Liver (tissue), 8 donors: ENCODE measurements at regions not wholly inside any gene's neighbourhood (a gene's known extent, or its start where the extent isn't known, plus 50 kb on each side); places are given as distances from the start of the nearest gene placed in this dataset.

Source experiments
- DNase-seq: peaks from one replicate; pipeline ENCODE4 v3.0.0-alpha.2; 2017; ENCODE audit warnings: low spot score
- H3K27ac ChIP-seq, 2 donors: one replicate each; pipeline ENCODE4 v1.7.0; 2013; ENCODE audit warnings: inconsistent platforms in 2 of 2, low read length in 2 of 2, control low read depth in 1 of 2, low read depth in 1 of 2, mild to moderate bottlenecking in 1 of 2
- H3K27me3 ChIP-seq, 4 donors: one replicate each; pipeline versions ENCODE4 v1.6.1 to v1.7.0; 2013; ENCODE audit warnings: low read length in 3 of 4, inconsistent platforms in 1 of 4, mild to moderate bottlenecking in 1 of 4, moderate library complexity in 1 of 4; ENCODE audit not compliant: control insufficient read depth in 4 of 4, insufficient read depth in 4 of 4
- H3K36me3 ChIP-seq, 4 donors: one replicate each; pipeline versions ENCODE4 v1.6.1 to v1.7.0; 2013; ENCODE audit warnings: low read length in 3 of 4, mild to moderate bottlenecking in 3 of 4, low read depth in 1 of 4, moderate library complexity in 1 of 4; ENCODE audit not compliant: control insufficient read depth in 4 of 4, insufficient read depth in 3 of 4
- H3K4me1 ChIP-seq, 4 donors: one replicate each; pipeline versions ENCODE4 v1.6.1 to v1.7.0; 2013; ENCODE audit warnings: low read length in 3 of 4, mild to moderate bottlenecking in 3 of 4, moderate library complexity in 1 of 4; ENCODE audit not compliant: control insufficient read depth in 4 of 4, insufficient read depth in 4 of 4
- H3K4me3 ChIP-seq, 3 donors: one replicate each; pipeline versions ENCODE4 v1.6.1 to v1.7.0; 2013; ENCODE audit warnings: low read length in 3 of 3, control low read depth in 1 of 3, low read depth in 1 of 3, mild to moderate bottlenecking in 1 of 3
- H3K9ac ChIP-seq, 2 donors: one replicate each; pipeline ENCODE4 v1.7.0; 2013; ENCODE audit warnings: low read length in 2 of 2, mild to moderate bottlenecking in 2 of 2, moderate library complexity in 2 of 2, control low read depth in 1 of 2, low read depth in 1 of 2
- H3K9me3 ChIP-seq, 4 donors: one replicate each; pipeline versions ENCODE4 v1.6.1 to v1.7.0; 2013; ENCODE audit warnings: low read length in 3 of 4; ENCODE audit not compliant: control insufficient read depth in 4 of 4
- ATF3 ChIP-seq: IDR thresholded peaks from 2 replicates; pipeline ENCODE4 v1.6.1; 2016; ENCODE audit warnings: antibody characterized with exemption
- CTCF ChIP-seq: fragments of 150-350 bp; IDR thresholded peaks from 2 replicates; pipeline ENCODE4 v1.5.1; 2017; ENCODE audit warnings: improper control_type of control experiment, low read depth, low read length; ENCODE audit not compliant: missing input control
- FOXA1 ChIP-seq: IDR thresholded peaks from 2 replicates; pipeline ENCODE4 v1.6.1; 2016; ENCODE audit warnings: antibody characterized with exemption
- FOXA2 ChIP-seq: IDR thresholded peaks from 2 replicates; pipeline ENCODE4 v1.6.1; 2016; ENCODE audit warnings: antibody characterized with exemption
- GABPA ChIP-seq, 2 donors: IDR thresholded peaks in 1 of 2; conservative IDR thresholded peaks in 1 of 2; 2 replicates each; pipeline ENCODE4 v1.6.1; 2016; ENCODE audit warnings: antibody characterized with exemption in 2 of 2, mild to moderate bottlenecking in 1 of 2, moderate library complexity in 1 of 2
- HNF4A ChIP-seq, 2 donors: conservative IDR thresholded peaks; 2 replicates each; pipeline ENCODE4 v1.6.1; 2016; ENCODE audit warnings: antibody characterized with exemption in 2 of 2, mild to moderate bottlenecking in 2 of 2
- JUND ChIP-seq, 2 donors: IDR thresholded peaks; 2 replicates each; pipeline ENCODE4 v1.6.1; 2016; ENCODE audit warnings: antibody characterized with exemption in 2 of 2
- NR2F2 ChIP-seq: IDR thresholded peaks from 2 replicates; pipeline ENCODE4 v1.6.1; 2016; ENCODE audit warnings: antibody characterized with exemption
- RAD21 ChIP-seq, 2 donors: IDR thresholded peaks; 2 replicates each; pipeline ENCODE4 v1.6.1; 2016; ENCODE audit warnings: antibody characterized with exemption in 2 of 2, mild to moderate bottlenecking in 2 of 2
- RXRA ChIP-seq, 2 donors: IDR thresholded peaks; 2 replicates each; pipeline ENCODE4 v1.6.1; 2017 to 2018; ENCODE audit warnings: antibody characterized with exemption in 2 of 2, mild to moderate bottlenecking in 1 of 2
- SP1 ChIP-seq: IDR thresholded peaks from 2 replicates; pipeline ENCODE4 v1.6.1; 2018; ENCODE audit warnings: antibody characterized with exemption, mild to moderate bottlenecking
- TAF1 ChIP-seq: conservative IDR thresholded peaks from 2 replicates; pipeline ENCODE4 v1.6.1; 2016; ENCODE audit warnings: antibody characterized with exemption, mild to moderate bottlenecking
- YY1 ChIP-seq: IDR thresholded peaks from 2 replicates; pipeline ENCODE4 v1.6.1; 2016; ENCODE audit warnings: antibody characterized with exemption, mild to moderate bottlenecking
- ZBTB33 ChIP-seq: IDR thresholded peaks from 2 replicates; pipeline ENCODE4 v1.6.1; 2016; ENCODE audit warnings: antibody characterized with exemption
- WGBS: extraction: QIAGEN DNeasy Blood & Tissue Kit; methylation state at CpG from one replicate; pipeline ENCODE4 v1.1.7; 2013; 5-methylcytosine and 5-hydroxymethylcytosine counted together
- TF ChIP-seq, protein P1 (sequence below): IDR thresholded peaks from 2 replicates; pipeline ENCODE4 v1.6.1; 2016; ENCODE audit warnings: antibody characterized with exemption
- TF ChIP-seq, protein P2 (sequence below): IDR thresholded peaks from 2 replicates; pipeline ENCODE4 v1.6.1; 2016; ENCODE audit warnings: antibody characterized with exemption, mild to moderate bottlenecking
- donor health status: healthy.
- donor health status: healthy.
- donor health status: healthy.
- donor health status: healthy.
- donor health status: healthy.

- no peak for DNase-seq
- Histone ChIP-seq H3K4me1 (no peaks in the 10 kb centered on the region), H3K27ac (no peak overlapping the region), H3K27me3 (no peaks in the 10 kb centered on the region), H3K36me3 (no peaks in the 10 kb centered on the region), H3K9ac (no peak overlapping the region), H3K4me3 (no peak overlapping the region), H3K9me3 (no peaks in the 10 kb centered on the region)
- no peak for TF ChIP-seq RAD21 (IDR thresholded peaks at IDR 0.05)
- TF ChIP-seq, protein P1, sequence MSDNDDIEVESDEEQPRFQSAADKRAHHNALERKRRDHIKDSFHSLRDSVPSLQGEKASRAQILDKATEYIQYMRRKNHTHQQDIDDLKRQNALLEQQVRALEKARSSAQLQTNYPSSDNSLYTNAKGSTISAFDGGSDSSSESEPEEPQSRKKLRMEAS: no peak
- TF ChIP-seq CTCF: no peak
- TF ChIP-seq GABPA (IDR thresholded peaks at IDR 0.05 in 1 of 2, conservative IDR thresholded peaks at IDR 0.05 in 1 of 2): no peak
- TF ChIP-seq FOXA1: no peak
- TF ChIP-seq RXRA (IDR thresholded peaks at IDR 0.05): no peak
- WGBS: 80% methylated on average over 2 of the region's 2 CpGs
Observed at GRCh38 chr18:72273025-72273424, 271.1 kb downstream of the CBLN2 start.

- DNase-seq: no peak
- Histone ChIP-seq H3K27me3 (peaks cover 0 to 3% (median 0%) of the 10 kb centered on the region in 4 donors), H3K9me3 (no peaks in the 10 kb centered on the region), H3K4me1 (no peaks in the 10 kb centered on the region), H3K36me3 (no peaks in the 10 kb centered on the region), H3K27ac (no peak overlapping the region), H3K4me3 (no peak overlapping the region), H3K9ac (no peak overlapping the region)
- WGBS: 51% methylated on average over 2 of the region's 2 CpGs
- TF ChIP-seq CTCF: no peak
- no peak for TF ChIP-seq SP1
- no peak for TF ChIP-seq HNF4A (conservative IDR thresholded peaks at IDR 0.05)
- TF ChIP-seq RAD21 (IDR thresholded peaks at IDR 0.05): no peak
- TF ChIP-seq FOXA1: no peak
- no peak for TF ChIP-seq JUND (IDR thresholded peaks at IDR 0.05)
- TF ChIP-seq TAF1: no peak
- TF ChIP-seq NR2F2: peak; percentile 54
- no peak for TF ChIP-seq ATF3
Observed at GRCh38 chr18:72261590-72261989, 282.6 kb downstream of the CBLN2 start.

DNA sequence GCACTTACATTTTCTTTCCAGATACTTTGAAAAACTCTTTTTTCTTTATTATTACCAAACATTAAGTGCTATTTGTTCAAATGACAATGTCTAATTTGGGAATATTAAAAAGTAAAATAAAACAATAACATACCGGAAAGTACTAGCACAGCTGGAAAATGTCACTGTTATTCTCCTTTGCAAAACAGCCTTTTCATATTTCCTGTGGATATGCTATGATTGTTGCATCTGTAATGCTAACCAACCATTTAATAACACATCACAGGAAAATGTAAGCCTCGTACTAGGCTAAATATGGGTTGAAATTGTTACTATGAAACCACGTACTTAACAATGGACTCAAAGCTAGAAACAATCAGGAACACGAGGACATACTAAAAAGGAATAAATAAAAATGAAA lies 298.1 kb downstream of the CBLN2 start:
- Histone ChIP-seq H3K27me3 (no peaks in the 10 kb centered on the region), H3K27ac (no peak overlapping the region), H3K9ac (no peak overlapping the region), H3K36me3 (no peaks in the 10 kb centered on the region), H3K4me3 (no peak overlapping the region), H3K9me3 (no peaks in the 10 kb centered on the region), H3K4me1 (no peaks in the 10 kb centered on the region)
- TF ChIP-seq, protein P2, sequence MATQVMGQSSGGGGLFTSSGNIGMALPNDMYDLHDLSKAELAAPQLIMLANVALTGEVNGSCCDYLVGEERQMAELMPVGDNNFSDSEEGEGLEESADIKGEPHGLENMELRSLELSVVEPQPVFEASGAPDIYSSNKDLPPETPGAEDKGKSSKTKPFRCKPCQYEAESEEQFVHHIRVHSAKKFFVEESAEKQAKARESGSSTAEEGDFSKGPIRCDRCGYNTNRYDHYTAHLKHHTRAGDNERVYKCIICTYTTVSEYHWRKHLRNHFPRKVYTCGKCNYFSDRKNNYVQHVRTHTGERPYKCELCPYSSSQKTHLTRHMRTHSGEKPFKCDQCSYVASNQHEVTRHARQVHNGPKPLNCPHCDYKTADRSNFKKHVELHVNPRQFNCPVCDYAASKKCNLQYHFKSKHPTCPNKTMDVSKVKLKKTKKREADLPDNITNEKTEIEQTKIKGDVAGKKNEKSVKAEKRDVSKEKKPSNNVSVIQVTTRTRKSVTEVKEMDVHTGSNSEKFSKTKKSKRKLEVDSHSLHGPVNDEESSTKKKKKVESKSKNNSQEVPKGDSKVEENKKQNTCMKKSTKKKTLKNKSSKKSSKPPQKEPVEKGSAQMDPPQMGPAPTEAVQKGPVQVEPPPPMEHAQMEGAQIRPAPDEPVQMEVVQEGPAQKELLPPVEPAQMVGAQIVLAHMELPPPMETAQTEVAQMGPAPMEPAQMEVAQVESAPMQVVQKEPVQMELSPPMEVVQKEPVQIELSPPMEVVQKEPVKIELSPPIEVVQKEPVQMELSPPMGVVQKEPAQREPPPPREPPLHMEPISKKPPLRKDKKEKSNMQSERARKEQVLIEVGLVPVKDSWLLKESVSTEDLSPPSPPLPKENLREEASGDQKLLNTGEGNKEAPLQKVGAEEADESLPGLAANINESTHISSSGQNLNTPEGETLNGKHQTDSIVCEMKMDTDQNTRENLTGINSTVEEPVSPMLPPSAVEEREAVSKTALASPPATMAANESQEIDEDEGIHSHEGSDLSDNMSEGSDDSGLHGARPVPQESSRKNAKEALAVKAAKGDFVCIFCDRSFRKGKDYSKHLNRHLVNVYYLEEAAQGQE: no peak
- no peak for TF ChIP-seq ZBTB33
- TF ChIP-seq GABPA (IDR thresholded peaks at IDR 0.05 in 1 of 2, conservative IDR thresholded peaks at IDR 0.05 in 1 of 2): no peak
- no peak for TF ChIP-seq ATF3
- no peak for TF ChIP-seq TAF1
- TF ChIP-seq, protein P1: no peak
- no peak for TF ChIP-seq FOXA2
- TF ChIP-seq NR2F2: no peak
- no peak for TF ChIP-seq YY1
- no peak for TF ChIP-seq RAD21 (IDR thresholded peaks at IDR 0.05)
- no peak for TF ChIP-seq FOXA1
- DNase-seq: no peak
- 73% methylated on average over 4 of the region's 4 CpGs for WGBS
